Pancreas (tissue), 10 donors: ENCODE measurements at regions not wholly inside any gene's neighbourhood (a gene's known extent, or its start where the extent isn't known, plus 50 kb on each side); places are given as distances from the start of the nearest gene placed in this dataset.
A peak's percentile ranks its signal among the peaks of the same experiment; 100 is the strongest.

Experiments
- ATAC-seq, 4 donors: fragments of 200-7000 bp; cut with Tn5 transposase; one replicate each; pipeline versions ENCODE4 v1.8.0 to v1.9.1; 2020; ENCODE audit warnings: mild to moderate bottlenecking in 4 of 4, moderate library complexity in 4 of 4
- DNase-seq, 6 donors: peaks; one replicate each; pipeline ENCODE4 v3.0.0-alpha.2; 2020
- FAIRE-seq: peaks from 2 replicates; lab custom pipeline; 2012; peaks lifted over from hg19 to GRCh38; lab: Jason Lieb, UNC
- H3K27ac ChIP-seq, 4 donors: fragments of 200-600 bp; sonication (generic); 1 replicate in 3 of 4; 2 replicates in 1 of 4; pipeline versions ENCODE4 v1.5.0 to v1.8.0; 2020
- H3K27me3 ChIP-seq, 4 donors: fragments of 200-600 bp; one replicate each; pipeline ENCODE4 v1.8.0; 2021
- H3K36me3 ChIP-seq, 3 donors: fragments of 200-600 bp; sonication (generic) in 1 of 3; one replicate each; pipeline versions ENCODE4 v1.5.0 to v1.8.0; 2020 to 2021
- H3K4me1 ChIP-seq, 3 donors: fragments of 200-600 bp; one replicate each; pipeline ENCODE4 v1.8.0; 2021
- H3K4me3 ChIP-seq, 4 donors: fragments of 200-600 bp; sonication (generic) in 2 of 4; one replicate each; pipeline versions ENCODE4 v1.5.0 to v1.8.0; 2020 to 2021
- H3K9me3 ChIP-seq, 4 donors: fragments of 200-600 bp; one replicate each; pipeline ENCODE4 v1.8.0; 2021
- CTCF ChIP-seq, 4 donors: fragments of 200-600 bp; sonication (generic) in 3 of 4; IDR thresholded peaks; one replicate each; pipeline versions ENCODE4 v1.5.0 to v1.8.0; 2021; ENCODE audit warnings: antibody characterized with exemption in 4 of 4
- WGBS, 2 donors: extraction: QIAGEN DNeasy Blood & Tissue Kit; methylation state at CpG; one replicate each; pipeline ENCODE4 v1.1.7; 2013; 5-methylcytosine and 5-hydroxymethylcytosine counted together
- intact Hi-C, 3 donors: fragments of 100-400 bp; cut with DNase I; formaldehyde crosslinking; loops; one replicate each; pipeline versions ENCODE4 v1.11.1 to v1.14.2; 2022
- donor health status: healthy with polysubstance abuse.
- donor health status: DM: no; HTN: no; CAD: no; lungs with moderate emphysema.
- donor health status: DM: no; HTN: no; CAD: no.
- donor health status: control.
- donor health status: control.
- donor health status: Bipolar disorder and iron deficiency.
- donor health status: DM: yes; HTN: yes; CAD: no.
- donor health status: DM: no; HTN: no; CAD: no.
- donor health status: DM: no; HTN: no; CAD: no.
- donor health status: DM: yes; HTN: yes; CAD: no.

- Histone ChIP-seq H3K9me3 (no peaks in the 10 kb centered on the region), H3K4me3 (no peak overlapping the region), H3K36me3 (no peaks in the 10 kb centered on the region), H3K27me3 (no peaks in the 10 kb centered on the region), H3K4me1 (no peaks in the 10 kb centered on the region), H3K27ac (no peak overlapping the region)
- 16 to 21% methylated on average over 2 of the region's 2 CpGs for WGBS, 2 donors
- ATAC-seq (no peak), FAIRE-seq (no peak), DNase-seq (no peak)
- intact Hi-C loops, result no loop called here
- TF ChIP-seq CTCF (IDR thresholded peaks at IDR 0.05), result no peak
These were observed 92.8 kb upstream of the ZP4 start for GRCh38 chr1:237983496-237983895.

- Histone ChIP-seq H3K36me3 (no peaks in the 10 kb centered on the region), H3K4me1 (no peaks in the 10 kb centered on the region), H3K27ac (no peak overlapping the region), H3K9me3 (no peaks in the 10 kb centered on the region), H3K27me3 (no peaks in the 10 kb centered on the region), H3K4me3 (no peak overlapping the region)
- 75 to 85% methylated on average over 3 of the region's 3 CpGs for WGBS, 2 donors
- no peak for ATAC-seq
- intact Hi-C loops, result no loop called here
- TF ChIP-seq CTCF (IDR thresholded peaks at IDR 0.05), result no peak
- FAIRE-seq, result no peak
- DNase-seq, result no peak
These were observed 90.5 kb upstream of the ZP4 start for GRCh38 chr1:237981223-237981622.

GRCh38 chr1:237976331-237976730 lies 85.6 kb upstream of the ZP4 start:
- H3K9me3 ChIP-seq, result no peaks in the 10 kb centered on the region
- no peak overlapping the region for H3K27ac ChIP-seq
- DNase-seq (no peak), ATAC-seq (peak in 2 of 4 donors; percentile 18 to 21), FAIRE-seq (no peak)
- TF ChIP-seq CTCF (IDR thresholded peaks at IDR 0.05), result no peak
- no peaks in the 10 kb centered on the region for H3K4me1 ChIP-seq
- intact Hi-C loops, result no loop called here
- no peak overlapping the region for H3K4me3 ChIP-seq
- no peaks in the 10 kb centered on the region for H3K36me3 ChIP-seq
- 43 to 46% methylated on average over 1 of the region's 1 CpG for WGBS, 2 donors
- no peaks in the 10 kb centered on the region for H3K27me3 ChIP-seq

- no peak for FAIRE-seq
- ATAC-seq, result peak in 2 of 4 donors; percentile 57 to 84
- intact Hi-C loops, result no loop called here
- no peaks in the 10 kb centered on the region for H3K9me3 ChIP-seq
- H3K4me3 ChIP-seq, result no peak overlapping the region
- H3K4me1 ChIP-seq, result no peaks in the 10 kb centered on the region
- H3K27ac ChIP-seq, result no peak overlapping the region
- H3K36me3 ChIP-seq, result no peaks in the 10 kb centered on the region
- 17 to 31% methylated on average over 1 of the region's 1 CpG for WGBS, 2 donors
- H3K27me3 ChIP-seq, result no peaks in the 10 kb centered on the region
- DNase-seq, result no peak
- TF ChIP-seq CTCF (IDR thresholded peaks at IDR 0.05), result no peak
These were observed 85.2 kb upstream of the ZP4 start for GRCh38 chr1:237975903-237976302.

GRCh38 chr1:237975376-237975775 lies 84.7 kb upstream of the ZP4 start:
- Histone ChIP-seq H3K4me1 (no peaks in the 10 kb centered on the region), H3K27me3 (no peaks in the 10 kb centered on the region), H3K27ac (no peak overlapping the region), H3K9me3 (no peaks in the 10 kb centered on the region), H3K4me3 (no peak overlapping the region), H3K36me3 (no peaks in the 10 kb centered on the region)
- no peak for DNase-seq
- no peak for TF ChIP-seq CTCF (IDR thresholded peaks at IDR 0.05)
- no peak for ATAC-seq
- intact Hi-C loops, result no loop called here
- no peak for FAIRE-seq
